Epithelial cell of proximal tubule (primary cell): ENCODE measurements at regions not wholly inside any gene's neighbourhood (a gene's known extent, or its start where the extent isn't known, plus 50 kb on each side); places are given as distances from the start of the nearest gene placed in this dataset.
A peak's percentile ranks its signal among the peaks of the same experiment; 100 is the strongest.
"Not testable (repeated sequence)": the region's sequence is repeated elsewhere in the genome, so short reads cannot be mapped to it uniquely, and the experiment has no call there.

Experiments used
- DNase-seq: peaks from one replicate; pipeline ENCODE4 v3.0.0-alpha.2; 2011; ENCODE audit warnings: low read depth
- H3K4me3 ChIP-seq: 2 replicates; pipeline ENCODE4 v1.5.1; 2011; ENCODE audit warnings: low read depth, mild to moderate bottlenecking, low read length
- TF ChIP-seq, protein P1 (sequence below): conservative IDR thresholded peaks from 2 replicates; pipeline ENCODE4 v1.5.1; 2012; ENCODE audit warnings: low read depth, mild to moderate bottlenecking, low read length

GRCh38 chr17:20890338-20890737 is 152.5 kb downstream of the USP22 start:
- TF ChIP-seq, protein P1, sequence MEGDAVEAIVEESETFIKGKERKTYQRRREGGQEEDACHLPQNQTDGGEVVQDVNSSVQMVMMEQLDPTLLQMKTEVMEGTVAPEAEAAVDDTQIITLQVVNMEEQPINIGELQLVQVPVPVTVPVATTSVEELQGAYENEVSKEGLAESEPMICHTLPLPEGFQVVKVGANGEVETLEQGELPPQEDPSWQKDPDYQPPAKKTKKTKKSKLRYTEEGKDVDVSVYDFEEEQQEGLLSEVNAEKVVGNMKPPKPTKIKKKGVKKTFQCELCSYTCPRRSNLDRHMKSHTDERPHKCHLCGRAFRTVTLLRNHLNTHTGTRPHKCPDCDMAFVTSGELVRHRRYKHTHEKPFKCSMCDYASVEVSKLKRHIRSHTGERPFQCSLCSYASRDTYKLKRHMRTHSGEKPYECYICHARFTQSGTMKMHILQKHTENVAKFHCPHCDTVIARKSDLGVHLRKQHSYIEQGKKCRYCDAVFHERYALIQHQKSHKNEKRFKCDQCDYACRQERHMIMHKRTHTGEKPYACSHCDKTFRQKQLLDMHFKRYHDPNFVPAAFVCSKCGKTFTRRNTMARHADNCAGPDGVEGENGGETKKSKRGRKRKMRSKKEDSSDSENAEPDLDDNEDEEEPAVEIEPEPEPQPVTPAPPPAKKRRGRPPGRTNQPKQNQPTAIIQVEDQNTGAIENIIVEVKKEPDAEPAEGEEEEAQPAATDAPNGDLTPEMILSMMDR, result no peak
- no peak for DNase-seq
- H3K4me3 ChIP-seq, result no peak overlapping the region

DNA sequence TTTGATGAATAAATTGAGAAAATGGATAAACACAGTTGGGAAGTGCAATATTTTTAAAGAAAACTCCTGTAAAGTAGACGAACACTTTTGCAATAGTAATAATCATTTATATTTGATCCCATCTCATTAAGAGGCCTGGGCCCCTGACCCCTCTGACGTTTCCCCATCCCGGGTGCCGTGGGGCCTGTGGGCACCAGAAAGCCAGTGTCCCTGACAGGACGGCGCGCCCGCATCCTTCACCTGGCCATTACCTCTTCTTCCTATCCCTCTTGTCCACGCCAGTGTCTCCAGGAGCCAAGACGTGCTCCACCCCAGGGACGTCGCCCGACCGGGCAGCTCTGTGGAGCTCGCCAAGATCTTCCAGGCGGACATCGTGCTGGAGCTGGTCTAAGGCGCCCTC is 147.4 kb downstream of the USP22 start:
- H3K4me3 ChIP-seq, DNase-seq: not testable (repeated sequence)

DNA sequence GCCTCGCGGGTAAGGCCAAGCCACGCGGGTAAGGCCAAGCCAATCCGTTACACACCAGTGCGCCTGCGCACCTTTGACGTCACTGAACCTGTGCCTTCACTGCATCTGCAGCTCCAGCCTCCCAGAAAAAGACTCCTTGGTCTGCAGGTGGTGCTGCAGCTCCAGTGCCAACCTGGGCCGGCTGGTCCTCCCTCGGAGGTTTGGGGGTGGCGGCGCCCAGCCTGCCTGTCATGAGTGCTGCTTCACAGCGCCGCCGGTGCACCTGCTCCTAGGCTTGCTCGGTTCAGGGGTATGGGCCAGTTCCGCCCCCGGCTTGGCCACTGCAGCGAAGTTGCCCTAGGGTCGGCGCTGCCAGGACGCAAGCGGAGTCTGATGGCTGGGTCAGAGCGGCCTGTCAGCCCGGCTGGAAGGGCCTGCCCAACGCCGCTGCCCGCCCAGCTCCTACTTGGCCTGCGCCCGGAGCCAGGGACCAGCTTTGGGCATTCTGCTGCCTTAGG is 146.6 kb downstream of the USP22 start:
- TF ChIP-seq, protein P1, result peak; percentile 3
- no peak overlapping the region for H3K4me3 ChIP-seq
- no peak for DNase-seq

DNA sequence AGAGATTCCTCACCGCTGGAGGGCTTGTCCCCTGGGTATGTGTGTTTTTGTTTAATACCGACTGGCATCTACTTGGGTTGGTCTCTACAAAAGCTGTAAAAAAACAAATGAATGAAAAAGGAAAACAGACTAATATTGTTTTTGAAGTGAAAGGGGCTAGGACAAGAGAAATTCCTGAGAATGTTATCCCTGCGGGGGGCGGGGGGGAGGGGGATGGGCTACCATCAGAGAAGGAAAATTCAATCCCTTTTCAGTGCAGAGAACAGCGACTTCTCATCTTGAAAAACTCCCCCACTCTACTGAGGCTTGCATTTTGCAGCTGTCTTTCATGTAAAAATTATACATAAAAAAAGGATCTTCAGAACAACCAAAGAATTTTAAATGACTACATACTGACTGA is 144.1 kb downstream of the USP22 start:
- not testable (repeated sequence) for H3K4me3 ChIP-seq

DNA sequence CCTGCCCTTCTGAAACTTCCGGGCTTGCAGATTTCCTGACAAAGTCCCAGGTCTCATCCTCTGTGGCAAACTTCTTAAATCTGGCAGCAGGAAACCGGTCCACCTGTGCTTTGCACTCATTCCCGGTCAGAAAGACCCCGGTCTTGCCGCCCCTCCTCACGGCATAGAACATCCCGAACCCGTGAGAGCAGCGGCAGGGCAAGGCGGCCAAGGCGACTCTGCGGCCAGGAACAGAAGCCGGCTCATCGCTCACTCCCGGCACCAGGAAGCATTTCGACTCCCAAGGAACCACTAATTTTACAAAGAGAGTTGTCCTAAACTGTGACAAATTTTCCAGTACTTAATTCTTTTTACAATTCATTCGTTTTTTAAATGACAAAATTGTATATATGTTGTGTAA is 140.3 kb downstream of the USP22 start:
- not testable (repeated sequence) for H3K4me3 ChIP-seq, DNase-seq

More for the DNA sequence above, 144.1 kb downstream of the USP22 start:
- not testable (repeated sequence) for DNase-seq

DNA sequence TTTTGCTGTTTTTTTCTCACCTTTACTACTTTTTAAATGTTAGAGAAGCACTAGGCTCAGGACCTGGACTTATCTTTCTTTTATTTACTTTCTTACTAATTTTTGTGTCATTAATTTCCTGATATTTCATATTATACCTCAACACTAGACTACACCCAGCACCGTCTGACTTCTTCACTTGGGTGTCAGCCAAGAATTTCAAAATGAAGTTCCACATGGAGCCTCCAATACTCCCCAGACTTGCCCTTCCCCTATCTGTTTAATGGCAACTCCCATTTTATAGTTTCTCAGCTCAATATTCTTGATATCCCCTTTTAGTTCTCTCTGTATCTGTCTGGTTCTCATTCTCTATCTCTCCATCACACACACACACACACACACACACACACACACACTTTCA is 139.3 kb downstream of the USP22 start:
- not testable (repeated sequence) for H3K4me3 ChIP-seq, DNase-seq

DNA sequence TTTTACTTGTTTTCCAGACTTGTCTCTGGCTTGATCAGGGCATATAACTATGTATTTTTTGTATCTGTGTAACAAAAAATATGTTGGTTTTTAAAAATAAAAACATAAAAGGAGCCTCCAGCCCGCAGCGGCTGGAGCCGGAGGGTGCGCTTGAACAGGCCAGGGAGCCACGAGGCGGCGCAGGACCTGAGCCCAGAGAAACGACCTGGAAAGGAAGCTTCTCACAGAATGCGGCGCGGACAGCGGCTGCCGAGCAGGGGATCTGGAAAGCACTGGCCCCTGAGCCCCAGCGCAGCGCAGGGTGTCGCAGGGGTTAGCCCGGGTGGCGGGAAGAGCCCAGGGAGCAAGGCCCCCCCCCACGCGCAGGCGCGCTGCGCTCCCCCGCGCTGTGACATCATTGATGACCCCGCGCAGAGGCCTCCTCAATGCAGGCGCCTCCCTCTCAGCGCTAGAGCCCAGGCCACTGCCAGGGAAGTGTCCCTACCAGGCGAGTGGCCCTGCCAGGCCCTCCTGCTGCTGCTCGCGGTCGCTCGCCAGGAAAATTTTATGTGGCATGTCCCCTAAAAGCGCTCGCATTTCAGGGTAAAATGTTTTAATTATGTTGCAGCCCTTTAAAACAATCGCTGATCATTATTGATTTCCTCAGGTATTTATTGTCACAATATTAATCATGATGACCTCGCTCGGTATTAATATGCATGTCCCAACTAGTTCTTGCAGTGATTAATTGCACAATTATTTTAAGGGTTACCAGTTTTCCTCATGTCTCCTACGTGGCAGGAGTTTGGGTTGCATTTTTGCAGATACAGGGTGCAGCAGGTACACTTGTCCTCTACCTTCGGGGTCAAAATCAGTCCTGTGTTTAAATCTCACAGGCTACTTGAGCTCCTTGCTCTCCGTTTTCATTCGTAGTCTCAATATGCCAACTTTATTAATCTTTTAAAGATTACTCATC is 134.2 kb downstream of the USP22 start:
- H3K4me3 ChIP-seq, result peak overlapping the region; percentile 63
- TF ChIP-seq, protein P1, result peak; percentile 69
- DNase-seq, result no peak

DNA sequence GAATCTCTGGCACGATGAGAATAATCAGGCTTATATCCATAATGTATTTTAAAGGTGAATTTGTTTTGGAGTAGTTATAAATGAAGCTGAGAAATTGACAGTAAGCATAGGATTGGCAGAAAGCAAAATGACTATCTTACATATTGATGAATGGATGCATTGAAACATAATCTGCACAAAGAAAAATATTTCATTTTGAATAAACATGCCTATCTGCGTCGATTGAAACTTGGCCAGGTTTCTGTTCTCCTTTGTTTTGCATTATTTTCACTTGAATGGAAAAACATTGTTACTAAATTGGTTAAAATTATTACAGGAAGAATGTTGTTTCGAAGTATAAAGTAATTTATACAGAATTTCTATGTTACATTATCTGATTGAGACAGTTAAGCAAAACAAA is 128.2 kb downstream of the USP22 start:
- no peak for DNase-seq
- TF ChIP-seq, protein P1, result no peak
- H3K4me3 ChIP-seq, result no peak overlapping the region

- no peak for DNase-seq
- no peak overlapping the region for H3K4me3 ChIP-seq
- TF ChIP-seq, protein P1, result no peak
These were observed 126.4 kb downstream of the USP22 start for GRCh38 chr17:20916383-20916782.

DNA sequence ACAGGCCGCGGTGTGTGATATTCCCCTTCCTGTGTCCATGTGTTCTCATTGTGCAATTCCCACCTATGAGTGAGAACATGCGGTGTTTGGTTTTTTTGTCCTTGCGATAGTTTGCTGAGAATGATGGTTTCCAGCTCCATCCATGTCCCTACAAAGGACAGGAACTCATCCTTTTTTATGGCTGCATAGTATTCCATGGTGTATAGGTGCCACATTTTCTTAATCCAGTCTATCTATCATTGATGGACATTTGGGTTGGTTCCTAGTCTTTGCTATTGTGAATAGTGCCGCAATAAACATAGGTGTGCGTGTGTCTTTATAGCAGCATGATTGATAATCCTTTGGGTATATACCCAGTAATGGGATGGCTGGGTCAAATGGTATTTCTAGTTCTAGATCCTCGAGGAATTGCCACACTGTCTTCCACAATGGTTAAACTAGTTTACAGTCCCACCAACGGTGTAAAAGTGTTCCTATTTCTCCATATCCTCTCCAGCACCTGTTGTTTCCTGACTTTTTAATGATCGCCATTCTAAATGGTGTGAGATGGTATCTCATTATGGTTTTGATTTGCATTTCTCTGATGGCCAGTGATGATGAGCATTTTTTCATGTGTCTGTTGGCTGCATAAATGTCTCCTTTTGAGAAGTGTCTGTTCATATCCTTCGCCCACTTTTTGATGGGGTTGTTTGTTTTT is 125.1 kb downstream of the USP22 start:
- DNase-seq, H3K4me3 ChIP-seq: not testable (repeated sequence)
